DND-41 (cell line): ENCODE measurements at regions not wholly inside any gene's neighbourhood (a gene's known extent, or its start where the extent isn't known, plus 50 kb on each side); places are given as distances from the start of the nearest gene placed in this dataset.

Experiments
- CTCF ChIP-seq: IDR thresholded peaks from 2 replicates; pipeline ENCODE4 v1.5.1; 2012; ENCODE audit warnings: borderline replicate concordance, low read length, moderate library complexity, mild to moderate bottlenecking; ENCODE audit not compliant: poor library complexity, severe bottlenecking; ENCODE audit errors: extremely low read depth
- EZH2 ChIP-seq: IDR thresholded peaks from 3 replicates; pipeline ENCODE4 v1.6.1; 2012; ENCODE audit warnings: borderline replicate concordance, low read depth, mild to moderate bottlenecking, moderate library complexity, low read length, inconsistent platforms; ENCODE audit not compliant: severe bottlenecking

- TF ChIP-seq CTCF (no peak), EZH2 (no peak)
Observed at GRCh38 chr15:79635149-79635771, 203.1 kb downstream of the MINAR1 start.
